GM21526 (cell line): ENCODE measurements at regions not wholly inside any gene's neighbourhood (a gene's known extent, or its start where the extent isn't known, plus 50 kb on each side); places are given as distances from the start of the nearest gene placed in this dataset.
"Not testable (repeated sequence)": the region's sequence is repeated elsewhere in the genome, so short reads cannot be mapped to it uniquely, and the experiment has no call there.

ENCODE experiments used
- ATAC-seq: cut with Tn5 transposase; IDR thresholded peaks from one replicate; pipeline ENCODE4 v1.9.1; 2021; ENCODE audit warnings: moderate library complexity; ENCODE audit not compliant: unreplicated experiment, low FRiP score

- not testable (repeated sequence) for ATAC-seq
Measured at GRCh38 chr3:194959666-194960065, 274.0 kb downstream of the FAM43A start.

DNA sequence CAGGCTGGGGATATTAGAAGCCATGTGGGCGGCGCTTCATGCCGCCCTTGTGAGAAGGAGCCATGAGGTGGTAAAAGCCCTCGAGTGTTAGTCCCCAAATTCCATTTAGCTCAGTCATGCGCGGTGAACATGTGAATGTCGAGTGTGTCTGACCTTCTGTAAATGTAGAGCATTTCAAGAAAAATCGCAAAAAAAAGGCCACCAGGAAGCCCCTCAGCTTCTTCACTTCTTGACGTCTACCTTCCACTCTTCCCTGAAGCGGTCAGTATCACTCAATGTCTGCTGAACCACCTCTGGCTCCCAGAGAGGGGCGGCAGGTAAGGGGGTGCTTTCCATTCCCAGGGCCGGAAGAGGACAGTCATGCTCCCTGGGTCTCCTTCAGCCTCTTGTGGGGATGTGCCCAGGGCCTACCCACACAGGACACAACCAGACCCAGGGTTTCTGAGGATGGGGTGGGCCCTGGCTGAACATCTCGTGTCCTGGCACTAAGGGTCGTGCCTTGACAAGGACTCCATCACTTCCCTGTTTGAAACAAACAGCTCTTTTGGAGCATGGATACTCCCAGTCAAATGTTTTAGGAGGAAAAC is 274.9 kb downstream of the FAM43A start:
- no peak for ATAC-seq

- no peak for ATAC-seq
Measured at GRCh38 chr3:194961149-194961548, 275.5 kb downstream of the FAM43A start.

- no peak for ATAC-seq
Measured at GRCh38 chr3:194961571-194961970, 275.9 kb downstream of the FAM43A start.

- no peak for ATAC-seq
Measured at GRCh38 chr3:194962056-194962455, 276.4 kb downstream of the FAM43A start.

- ATAC-seq: no peak
Measured at GRCh38 chr3:194964809-194965208, 279.1 kb downstream of the FAM43A start.

DNA sequence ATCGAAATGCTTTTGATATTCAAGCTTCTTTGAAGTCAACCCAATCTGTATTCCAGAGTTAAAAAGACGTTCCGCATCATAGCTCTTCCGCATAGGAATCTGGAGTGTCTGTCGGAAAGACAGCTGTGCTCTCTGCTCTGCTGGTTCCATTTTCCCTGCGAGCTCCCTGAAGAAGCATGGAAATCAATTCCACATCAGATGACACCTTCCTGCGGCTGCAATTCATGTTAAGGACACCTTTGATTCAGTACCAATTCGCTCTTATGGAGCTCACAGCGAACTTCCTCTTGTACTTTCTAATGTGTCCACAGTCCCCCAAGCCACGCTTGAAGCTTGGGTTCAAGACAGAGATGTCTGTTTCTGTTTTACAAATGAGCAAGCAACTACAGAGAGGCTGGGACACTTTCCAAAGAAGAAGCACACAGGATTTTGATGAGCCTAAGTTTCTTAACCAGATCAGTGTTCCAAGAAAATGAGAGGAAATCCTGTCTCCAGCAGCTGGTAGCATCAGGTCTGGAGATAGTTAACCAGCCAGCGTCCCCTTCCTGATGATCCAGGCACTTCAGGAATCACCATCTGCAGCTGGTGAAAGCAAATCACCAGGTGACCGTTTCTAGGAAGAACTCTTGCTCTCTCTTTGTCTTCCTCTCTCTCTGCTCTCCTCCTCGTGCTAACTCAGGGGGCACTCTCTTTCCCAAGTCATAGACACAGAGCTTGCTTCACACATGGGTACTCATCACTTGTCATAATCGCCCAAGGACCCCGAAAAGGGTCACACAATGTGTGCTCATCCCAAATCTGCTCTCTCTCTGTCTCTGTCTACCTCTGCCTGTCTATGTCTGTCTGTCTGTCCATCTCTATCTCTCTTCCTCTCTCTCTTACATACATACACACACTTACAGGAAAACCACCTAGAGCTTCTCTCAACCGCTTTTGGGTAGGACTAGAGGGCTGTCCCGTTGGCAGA is 281.8 kb downstream of the FAM43A start:
- no peak for ATAC-seq

- no peak for ATAC-seq
Measured at GRCh38 chr3:194970066-194970465, 284.4 kb downstream of the FAM43A start.

DNA sequence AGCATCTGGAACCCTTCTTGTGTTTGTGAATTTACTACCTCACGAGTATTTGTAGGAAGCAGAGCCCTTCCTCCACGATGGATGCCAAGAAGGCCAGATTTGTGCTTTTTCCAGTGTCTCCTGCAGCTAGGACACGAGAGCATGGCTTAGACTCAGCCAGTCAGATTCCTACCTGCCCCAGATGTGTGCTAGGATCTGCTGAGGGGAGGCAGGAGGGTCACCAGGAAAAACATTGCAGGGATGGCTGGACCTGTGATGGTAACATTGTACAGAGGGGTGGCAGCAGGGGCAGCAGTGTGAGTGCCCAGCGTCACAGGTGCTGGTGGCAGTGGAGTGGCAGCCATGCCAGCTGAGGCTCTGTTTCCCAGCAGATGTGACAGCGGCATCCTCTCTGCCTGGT is 285.3 kb downstream of the FAM43A start:
- ATAC-seq: no peak

DNA sequence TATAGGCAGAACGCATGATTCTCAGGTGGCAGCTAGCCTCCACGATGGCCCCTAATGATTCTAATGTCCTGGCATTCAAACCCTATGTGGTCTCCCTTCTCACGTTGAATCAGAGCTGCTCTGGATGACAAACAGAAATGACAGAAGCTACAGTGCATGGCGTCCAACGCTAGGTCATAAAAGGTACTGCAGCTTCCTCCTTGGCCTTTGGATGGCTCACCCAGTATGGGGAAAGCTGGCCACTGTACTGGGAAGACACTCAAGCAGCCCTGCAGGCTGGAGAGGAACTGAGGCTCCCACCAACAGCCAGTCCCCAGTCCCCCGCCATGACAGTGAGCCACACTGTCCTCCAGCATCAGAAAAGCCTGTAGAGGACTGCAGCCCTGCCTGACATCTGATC is 286.3 kb downstream of the FAM43A start:
- no peak for ATAC-seq

DNA sequence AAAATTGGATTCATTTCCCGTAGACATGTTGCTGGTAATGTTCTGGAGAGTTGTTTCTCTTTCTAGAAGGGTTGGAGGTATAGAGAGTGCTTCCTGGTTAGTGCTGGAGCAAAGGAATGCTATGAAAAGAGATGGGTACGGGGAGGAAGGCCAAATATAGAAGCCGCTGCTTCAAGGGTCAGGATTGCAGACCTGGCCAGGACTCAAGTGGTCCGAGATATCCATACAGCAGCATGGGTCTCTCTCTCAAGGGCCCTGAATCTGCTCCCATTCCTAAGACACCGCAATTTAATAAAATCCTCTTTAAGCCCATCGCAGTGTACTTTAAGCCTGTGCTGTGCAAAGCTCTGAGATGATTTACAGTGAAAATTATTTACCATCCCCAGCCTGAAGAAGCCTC is 287.0 kb downstream of the FAM43A start:
- ATAC-seq: no peak

GRCh38 chr3:194973366-194974000 is 287.8 kb downstream of the FAM43A start:
- ATAC-seq: no peak

GRCh38 chr3:194974468-194975135 is 288.9 kb downstream of the FAM43A start:
- ATAC-seq: no peak

DNA sequence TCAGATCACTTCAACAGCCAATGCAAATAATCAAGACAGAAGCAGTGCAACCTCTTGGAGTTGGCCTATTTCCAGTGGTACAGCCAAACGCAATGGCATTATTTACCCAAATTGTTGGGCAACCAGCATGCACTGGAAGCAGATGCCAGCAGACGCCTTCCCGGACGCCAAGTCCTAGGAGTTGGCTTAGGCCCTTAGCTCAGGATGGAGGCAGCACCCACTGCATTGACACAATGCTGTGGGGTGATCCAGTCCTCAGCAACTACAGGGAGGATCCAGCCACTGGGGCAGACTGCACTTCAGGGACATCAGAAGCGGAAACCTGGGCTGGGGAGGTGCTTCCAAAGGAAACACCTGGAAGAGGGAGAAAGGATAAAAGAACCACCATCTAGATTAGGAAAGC is 290.4 kb downstream of the FAM43A start:
- ATAC-seq: no peak

- no peak for ATAC-seq
Measured at GRCh38 chr3:194976874-194977273, 291.2 kb downstream of the FAM43A start.

- no peak for ATAC-seq
Measured at GRCh38 chr3:194977356-194977755, 291.7 kb downstream of the FAM43A start.

GRCh38 chr3:194979173-194979572 is 291.8 kb downstream of the XXYLT1 start:
- ATAC-seq: no peak

- ATAC-seq: no peak
Measured at GRCh38 chr3:194982472-194982871, 288.5 kb downstream of the XXYLT1 start.

- ATAC-seq: no peak
Measured at GRCh38 chr3:194983121-194983520, 287.8 kb downstream of the XXYLT1 start.

- ATAC-seq: no peak
Measured at GRCh38 chr3:194983620-194984019, 287.3 kb downstream of the XXYLT1 start.

GRCh38 chr3:194984066-194984465 is 286.9 kb downstream of the XXYLT1 start:
- ATAC-seq: no peak
